ENCODE measurements at regions not wholly inside any gene's neighbourhood (a gene's known extent, or its start where the extent isn't known, plus 50 kb on each side); places are given as distances from the start of the nearest gene placed in this dataset.
A peak's percentile ranks its signal among the peaks of the same experiment; 100 is the strongest.

DNA sequence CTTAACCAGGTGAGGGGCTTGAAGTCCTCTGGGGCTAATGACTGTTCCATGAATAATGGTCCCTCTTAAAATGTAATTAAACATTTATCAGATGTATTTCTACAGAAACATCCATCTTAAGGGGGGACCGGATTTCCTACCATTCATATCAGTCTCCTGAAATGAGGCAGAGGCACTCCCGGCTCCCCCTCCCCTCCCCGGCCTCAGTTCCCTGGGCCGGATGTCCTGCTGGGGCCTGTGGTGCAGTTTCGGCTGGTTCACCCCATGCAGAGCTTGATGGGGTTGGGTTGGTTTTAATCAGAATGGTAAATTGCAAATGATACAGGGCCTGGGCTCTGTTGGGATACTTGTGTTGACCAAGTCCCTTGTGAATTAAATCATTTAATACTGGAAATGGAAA is 349.4 kb downstream of the PREX1 start:
- Mint-ChIP-seq H3K36me3 (peaks cover 2% of the 10 kb centered on the region), H3K27me3 (peaks cover 22% of the 10 kb centered on the region), H3K4me1 (peaks cover 7% of the 10 kb centered on the region), H3K4me3 (no peak overlapping the region), H3K27ac (no peak overlapping the region), H3K9me3 (no peaks in the 10 kb centered on the region)
- DNase-seq (ENCODE audit: low spot score in 2 of 2) (no peak), ATAC-seq (ENCODE audit: low read depth) (no peak)

DNA sequence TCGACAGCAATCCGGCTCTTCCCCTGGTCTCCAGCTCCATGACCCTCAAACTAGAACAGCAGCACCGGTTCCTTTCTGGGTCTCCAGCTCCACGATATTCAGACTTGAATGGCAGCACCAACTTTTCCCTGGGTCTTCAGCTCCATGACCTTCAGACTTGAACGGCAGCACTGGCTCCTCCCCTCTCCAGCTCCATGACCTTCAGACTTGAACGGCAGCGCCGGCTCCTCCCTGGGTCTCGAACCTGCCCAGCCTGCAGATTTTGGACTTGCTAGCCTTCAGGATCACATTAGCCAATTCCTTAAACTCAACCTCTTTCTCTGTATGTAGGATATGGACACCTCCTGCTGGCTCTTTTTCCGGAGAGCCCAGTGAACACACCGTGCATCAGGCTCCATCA is 350.9 kb downstream of the PREX1 start:
- peaks cover 5% of the 10 kb centered on the region for H3K4me1 Mint-ChIP-seq
- no peaks in the 10 kb centered on the region for H3K9me3 Mint-ChIP-seq
- no peak for ATAC-seq (ENCODE audit: low read depth)
- H3K36me3 Mint-ChIP-seq, result peaks cover 2% of the 10 kb centered on the region
- no peak overlapping the region for H3K27ac Mint-ChIP-seq
- H3K4me3 Mint-ChIP-seq, result no peak overlapping the region
- DNase-seq (ENCODE audit: low spot score in 2 of 2), result no peak
- H3K27me3 Mint-ChIP-seq, result peaks cover 19% of the 10 kb centered on the region

- Mint-ChIP-seq H3K27ac (no peak overlapping the region), H3K4me3 (no peak overlapping the region), H3K27me3 (peaks cover 10% of the 10 kb centered on the region), H3K4me1 (no peaks in the 10 kb centered on the region), H3K36me3 (peaks cover 2% of the 10 kb centered on the region), H3K9me3 (no peaks in the 10 kb centered on the region)
- DNase-seq (ENCODE audit: low spot score in 2 of 2), result no peak
- no peak for ATAC-seq (ENCODE audit: low read depth)
Observed at GRCh38 chr20:48474022-48474421, 353.8 kb downstream of the PREX1 start.

- DNase-seq (ENCODE audit: low spot score in 2 of 2), result no peak
- Mint-ChIP-seq H3K9me3 (no peaks in the 10 kb centered on the region), H3K4me3 (no peak overlapping the region), H3K36me3 (peaks cover under 1% of the 10 kb centered on the region), H3K4me1 (peaks cover 5% of the 10 kb centered on the region), H3K27ac (no peak overlapping the region), H3K27me3 (peaks cover 8% of the 10 kb centered on the region)
- ATAC-seq (ENCODE audit: low read depth), result no peak
Observed at GRCh38 chr20:48471759-48472408, 355.9 kb downstream of the PREX1 start.

GRCh38 chr20:48471176-48471575 is 356.6 kb downstream of the PREX1 start:
- Mint-ChIP-seq H3K4me3 (no peak overlapping the region), H3K36me3 (no peaks in the 10 kb centered on the region), H3K9me3 (no peaks in the 10 kb centered on the region), H3K27ac (no peak overlapping the region), H3K4me1 (peaks cover 5% of the 10 kb centered on the region), H3K27me3 (peaks cover 7% of the 10 kb centered on the region)
- no peak for DNase-seq (ENCODE audit: low spot score in 2 of 2)
- ATAC-seq (ENCODE audit: low read depth), result no peak

DNA sequence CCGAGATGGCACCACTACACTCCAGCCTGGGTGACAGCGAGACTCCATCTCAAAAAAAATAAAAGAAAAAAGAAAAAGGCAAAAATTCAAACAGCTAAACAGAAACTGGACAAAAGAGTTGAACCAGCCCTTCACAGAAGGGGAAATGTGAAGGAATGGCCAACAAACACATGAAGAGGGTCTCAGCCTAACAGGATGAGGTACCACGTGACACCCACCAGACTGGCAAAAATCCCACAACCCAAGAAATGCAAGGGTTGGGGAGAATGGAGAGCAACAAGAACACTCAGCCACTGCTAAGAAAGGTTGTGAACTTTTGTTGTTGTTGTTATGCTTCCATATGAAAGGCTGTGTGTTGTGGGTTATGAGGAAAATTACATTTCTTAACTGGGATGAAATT is 357.7 kb downstream of the PREX1 start:
- H3K9me3 Mint-ChIP-seq, result no peaks in the 10 kb centered on the region

DNA sequence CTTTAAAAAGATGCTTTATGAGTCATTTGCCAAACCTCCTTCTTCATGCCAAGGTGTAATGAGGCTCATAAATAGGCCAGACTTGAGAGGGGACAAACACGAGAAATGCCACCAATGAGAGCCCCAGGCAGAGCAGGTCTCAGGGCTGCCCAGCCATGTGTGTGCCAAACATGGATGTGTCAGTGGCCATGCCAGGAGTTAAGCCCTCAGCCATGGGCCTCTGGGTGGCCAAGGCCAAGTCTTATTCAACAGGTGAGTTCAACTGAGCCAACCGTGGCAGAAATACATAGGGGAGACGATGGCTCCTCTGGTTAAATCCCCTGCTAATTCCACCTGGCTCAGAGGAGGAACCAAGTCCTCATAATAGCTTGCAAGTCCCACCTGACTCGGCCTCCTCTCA is 358.8 kb downstream of the PREX1 start:
- ATAC-seq (ENCODE audit: low read depth), result no peak
- no peaks in the 10 kb centered on the region for H3K9me3 Mint-ChIP-seq
- peaks cover 7% of the 10 kb centered on the region for H3K27me3 Mint-ChIP-seq
- peaks cover 2% of the 10 kb centered on the region for H3K36me3 Mint-ChIP-seq
- no peak overlapping the region for H3K4me3 Mint-ChIP-seq
- DNase-seq (ENCODE audit: low spot score in 2 of 2), result no peak
- H3K27ac Mint-ChIP-seq, result no peak overlapping the region
- H3K4me1 Mint-ChIP-seq, result peaks cover 5% of the 10 kb centered on the region

More for the DNA sequence above, 357.7 kb downstream of the PREX1 start:
- DNase-seq (ENCODE audit: low spot score in 2 of 2) (no peak), ATAC-seq (ENCODE audit: low read depth) (no peak)
- H3K4me1 Mint-ChIP-seq, result peaks cover 5% of the 10 kb centered on the region
- no peak overlapping the region for H3K4me3 Mint-ChIP-seq
- H3K27me3 Mint-ChIP-seq, result peaks cover 6% of the 10 kb centered on the region
- H3K27ac Mint-ChIP-seq, result no peak overlapping the region
- peaks cover 2% of the 10 kb centered on the region for H3K36me3 Mint-ChIP-seq

- peaks cover 10% of the 10 kb centered on the region for H3K27me3 Mint-ChIP-seq
- H3K9me3 Mint-ChIP-seq, result no peaks in the 10 kb centered on the region
- ATAC-seq (ENCODE audit: low read depth) (no peak), DNase-seq (ENCODE audit: low spot score in 2 of 2) (no peak)
- H3K36me3 Mint-ChIP-seq, result peaks cover 2% of the 10 kb centered on the region
- no peak overlapping the region for H3K27ac Mint-ChIP-seq
- H3K4me1 Mint-ChIP-seq, result peaks cover 5% of the 10 kb centered on the region
- no peak overlapping the region for H3K4me3 Mint-ChIP-seq
Observed at GRCh38 chr20:48468571-48468970, 359.2 kb downstream of the PREX1 start.

DNA sequence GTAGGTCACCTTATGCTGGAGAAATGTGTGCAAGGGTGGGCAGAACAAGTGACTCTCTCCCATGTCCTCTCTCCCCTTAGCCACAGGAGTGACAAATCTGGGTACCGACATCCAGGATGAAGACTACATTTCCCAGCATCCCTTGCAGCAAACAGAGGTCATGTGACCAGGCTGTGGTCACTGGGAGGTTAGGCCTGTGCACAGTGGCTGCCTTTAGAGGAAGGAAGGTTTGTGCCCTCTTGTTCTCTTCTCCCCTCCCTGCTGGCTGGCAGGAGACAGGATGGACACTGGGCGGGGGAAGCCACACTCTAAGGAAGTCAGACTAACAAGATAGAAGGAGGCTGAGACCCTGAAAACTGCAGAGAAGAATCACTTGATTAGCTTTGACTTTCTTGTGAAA is 360.2 kb downstream of the PREX1 start:
- Mint-ChIP-seq H3K4me3 (no peak overlapping the region), H3K36me3 (peaks cover 2% of the 10 kb centered on the region), H3K4me1 (peaks cover 5% of the 10 kb centered on the region), H3K9me3 (no peaks in the 10 kb centered on the region), H3K27me3 (peaks cover 14% of the 10 kb centered on the region), H3K27ac (no peak overlapping the region)
- ATAC-seq (ENCODE audit: low read depth), result no peak
- no peak for DNase-seq (ENCODE audit: low spot score in 2 of 2)

GRCh38 chr20:48465271-48465670 is 362.5 kb downstream of the PREX1 start:
- no peak for ATAC-seq (ENCODE audit: low read depth)
- Mint-ChIP-seq H3K27me3 (peaks cover 12% of the 10 kb centered on the region), H3K36me3 (peaks cover 2% of the 10 kb centered on the region), H3K9me3 (no peaks in the 10 kb centered on the region), H3K4me3 (no peak overlapping the region), H3K4me1 (peaks cover 14% of the 10 kb centered on the region), H3K27ac (no peak overlapping the region)
- no peak for DNase-seq (ENCODE audit: low spot score in 2 of 2)

- Mint-ChIP-seq H3K4me1 (peaks cover 14% of the 10 kb centered on the region), H3K9me3 (no peaks in the 10 kb centered on the region), H3K4me3 (no peak overlapping the region), H3K27ac (no peak overlapping the region), H3K27me3 (peaks cover 12% of the 10 kb centered on the region), H3K36me3 (peaks cover 2% of the 10 kb centered on the region)
- DNase-seq (ENCODE audit: low spot score in 2 of 2) (no peak), ATAC-seq (ENCODE audit: low read depth) (no peak)
Observed at GRCh38 chr20:48463916-48464315, 363.9 kb downstream of the PREX1 start.

DNA sequence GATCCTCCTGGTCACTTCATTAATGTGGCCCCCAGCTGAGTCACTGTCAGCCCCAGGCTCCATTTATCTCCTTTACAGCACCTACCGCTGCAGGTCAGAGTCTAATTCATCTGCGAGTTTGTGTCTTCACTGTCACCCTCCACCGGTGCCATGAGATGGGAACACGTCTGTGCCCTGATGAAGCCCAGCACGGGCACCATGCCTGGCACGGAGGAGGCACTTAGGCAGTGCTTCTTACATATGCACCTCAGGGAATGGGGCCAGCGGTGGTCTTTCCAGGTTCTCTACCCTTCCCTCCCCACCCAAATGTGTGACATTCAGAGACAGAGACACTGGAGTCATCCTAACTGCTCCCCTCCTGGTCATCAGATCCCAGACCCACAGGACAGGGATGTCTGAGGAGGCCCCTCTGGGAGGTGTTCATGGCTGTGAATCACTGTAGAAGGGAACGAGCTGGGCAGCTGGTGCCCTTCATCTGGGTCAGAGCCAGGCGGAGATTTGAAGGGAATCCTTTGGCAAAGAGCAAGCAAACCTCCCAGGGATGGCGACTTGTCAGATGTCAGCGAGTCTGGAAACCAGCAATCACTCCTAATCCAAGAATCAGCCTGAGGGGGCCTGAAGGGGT is 364.6 kb downstream of the PREX1 start:
- no peak for ATAC-seq (ENCODE audit: low read depth)
- H3K4me1 Mint-ChIP-seq, result peaks cover 14% of the 10 kb centered on the region
- peaks cover 12% of the 10 kb centered on the region for H3K27me3 Mint-ChIP-seq
- no peak overlapping the region for H3K4me3 Mint-ChIP-seq
- no peak for DNase-seq (ENCODE audit: low spot score in 2 of 2)
- H3K36me3 Mint-ChIP-seq, result peaks cover 2% of the 10 kb centered on the region
- H3K27ac Mint-ChIP-seq, result peak overlapping the region; percentile 28
- H3K9me3 Mint-ChIP-seq, result no peaks in the 10 kb centered on the region

DNA sequence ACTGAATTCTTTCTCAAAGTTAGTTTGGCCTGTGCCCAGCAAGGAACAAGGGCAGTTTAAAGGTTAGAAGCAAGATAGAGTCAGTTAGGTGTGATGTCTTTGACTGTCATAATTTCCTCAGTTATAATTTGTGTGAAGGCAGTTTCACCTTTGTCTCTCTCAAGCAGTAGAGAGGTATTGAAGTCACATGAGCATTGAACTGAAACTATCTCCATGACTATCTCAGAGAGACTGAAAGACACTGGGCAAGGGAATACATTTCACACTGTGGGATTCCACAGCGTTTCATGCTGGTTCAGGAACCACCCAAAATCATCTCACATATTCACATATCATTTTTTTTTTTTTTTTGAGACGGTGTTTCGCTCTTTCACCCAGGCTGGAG is 366.1 kb downstream of the PREX1 start:
- ATAC-seq (ENCODE audit: low read depth), result no peak
- Mint-ChIP-seq H3K4me3 (no peak overlapping the region), H3K4me1 (peaks cover 19% of the 10 kb centered on the region), H3K9me3 (no peaks in the 10 kb centered on the region), H3K27ac (no peak overlapping the region), H3K36me3 (peaks cover 2% of the 10 kb centered on the region), H3K27me3 (peaks cover 17% of the 10 kb centered on the region)
- no peak for DNase-seq (ENCODE audit: low spot score in 2 of 2)

GRCh38 chr20:48461091-48461734 is 366.6 kb downstream of the PREX1 start:
- Mint-ChIP-seq H3K27me3 (peaks cover 17% of the 10 kb centered on the region), H3K4me3 (peak overlapping the region; percentile 68), H3K36me3 (peaks cover 2% of the 10 kb centered on the region), H3K4me1 (peaks cover 20% of the 10 kb centered on the region), H3K27ac (no peak overlapping the region), H3K9me3 (no peaks in the 10 kb centered on the region)
- ATAC-seq (ENCODE audit: low read depth) (peak; percentile 22), DNase-seq (ENCODE audit: low spot score in 2 of 2) (no peak)

Data from memory B cell (primary cell).